Suprapubic skin (tissue), 3 donors: ENCODE measurements at regions not wholly inside any gene's neighbourhood (a gene's known extent, or its start where the extent isn't known, plus 50 kb on each side); places are given as distances from the start of the nearest gene placed in this dataset.

Experiments
- CTCF ChIP-seq, 2 donors: fragments of 200-600 bp in 1 of 2; fragments of 450-650 bp in 1 of 2; sonication (generic) in 1 of 2; IDR thresholded peaks; one replicate each; pipeline ENCODE4 v1.5.1; 2016 to 2019; ENCODE audit warnings: antibody characterized with exemption in 2 of 2, mild to moderate bottlenecking in 1 of 2, moderate library complexity in 1 of 2
- EP300 ChIP-seq: sonication (generic); formaldehyde crosslinking; IDR thresholded peaks from one replicate; pipeline ENCODE4 v1.6.1; 2017; ENCODE audit warnings: antibody characterized with exemption
- POLR2A ChIP-seq, 2 donors: fragments of 450-650 bp; IDR thresholded peaks; one replicate each; pipeline ENCODE4 v1.6.1; 2017; ENCODE audit warnings: antibody characterized with exemption in 2 of 2, mild to moderate bottlenecking in 2 of 2, moderate library complexity in 2 of 2

GRCh38 chr2:128799730-128800129 is 481.1 kb upstream of the HS6ST1 start:
- TF ChIP-seq CTCF (IDR thresholded peaks at IDR 0.05): no peak
- TF ChIP-seq POLR2A (IDR thresholded peaks at IDR 0.05): no peak
- TF ChIP-seq EP300: no peak
